Ishikawa (cell line): ENCODE measurements at regions not wholly inside any gene's neighbourhood (a gene's known extent, or its start where the extent isn't known, plus 50 kb on each side); places are given as distances from the start of the nearest gene placed in this dataset.

ENCODE experiments used
- CEBPB ChIP-seq: IDR thresholded peaks from 2 replicates; pipeline ENCODE4 v1.6.1; 2012
- CREB1 ChIP-seq: IDR thresholded peaks from 2 replicates; pipeline ENCODE4 v1.6.1; 2012; ENCODE audit warnings: low read depth
- EGR1 ChIP-seq: IDR thresholded peaks from 2 replicates; pipeline ENCODE4 v1.6.1; 2012
- EP300 ChIP-seq: IDR thresholded peaks from 2 replicates; pipeline ENCODE4 v1.6.1; 2012; ENCODE audit warnings: borderline replicate concordance
- FOXM1 ChIP-seq: IDR thresholded peaks from 2 replicates; pipeline ENCODE4 v1.6.1; 2012; ENCODE audit warnings: low read depth, borderline replicate concordance
- NFIC ChIP-seq: IDR thresholded peaks from 2 replicates; pipeline ENCODE4 v1.6.1; 2012
- RAD21 ChIP-seq: IDR thresholded peaks from 2 replicates; pipeline ENCODE4 v1.6.1; 2012; ENCODE audit warnings: low read depth
- TAF1 ChIP-seq: IDR thresholded peaks from 2 replicates; pipeline ENCODE4 v1.6.1; 2012; ENCODE audit warnings: low read depth, mild to moderate bottlenecking
- TCF12 ChIP-seq: IDR thresholded peaks from 2 replicates; pipeline ENCODE4 v1.6.1; 2012; ENCODE audit warnings: low read depth
- TEAD4 ChIP-seq: IDR thresholded peaks from 2 replicates; pipeline ENCODE4 v1.6.1; 2012
- YY1 ChIP-seq: IDR thresholded peaks from 2 replicates; pipeline ENCODE4 v1.6.1; 2012; ENCODE audit warnings: low read depth
- ZBTB7A ChIP-seq: IDR thresholded peaks from 2 replicates; pipeline ENCODE4 v1.6.1; 2012; ENCODE audit warnings: low read depth
- TF ChIP-seq, protein P1 (sequence below): IDR thresholded peaks from 2 replicates; pipeline ENCODE4 v1.6.1; 2012
- TF ChIP-seq, protein P2 (sequence below): IDR thresholded peaks from 2 replicates; pipeline ENCODE4 v1.6.1; 2012; ENCODE audit warnings: low read depth, mild to moderate bottlenecking
- TF ChIP-seq, protein P3 (sequence below): IDR thresholded peaks from 2 replicates; pipeline ENCODE4 v1.6.1; 2012

DNA sequence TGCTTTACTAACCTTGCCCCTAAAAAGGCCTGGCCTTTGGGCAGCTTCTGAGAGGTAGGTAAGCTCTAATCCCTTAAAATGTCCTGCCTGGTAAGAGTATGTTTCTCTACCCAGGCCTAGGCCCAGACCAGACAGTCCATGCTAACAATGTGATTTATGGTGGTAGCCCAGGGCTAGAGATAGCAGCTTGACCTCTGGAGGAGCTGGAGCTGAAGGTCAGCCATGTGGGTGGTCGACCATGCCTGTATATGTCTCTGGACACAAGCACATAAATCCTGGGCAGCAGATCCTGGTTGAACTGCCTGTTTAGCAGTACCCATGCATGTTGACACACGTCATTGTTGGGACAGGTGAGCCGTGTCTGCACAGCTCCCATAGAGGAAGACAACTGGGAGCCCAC is 62.1 kb upstream of the PHACTR1 start:
- TF ChIP-seq EP300 (no peak), RAD21 (no peak), NFIC (no peak), CREB1 (no peak), EGR1 (no peak), CEBPB (no peak), TAF1 (no peak)
- TF ChIP-seq, protein P1, sequence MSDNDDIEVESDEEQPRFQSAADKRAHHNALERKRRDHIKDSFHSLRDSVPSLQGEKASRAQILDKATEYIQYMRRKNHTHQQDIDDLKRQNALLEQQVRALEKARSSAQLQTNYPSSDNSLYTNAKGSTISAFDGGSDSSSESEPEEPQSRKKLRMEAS, result no peak

DNA sequence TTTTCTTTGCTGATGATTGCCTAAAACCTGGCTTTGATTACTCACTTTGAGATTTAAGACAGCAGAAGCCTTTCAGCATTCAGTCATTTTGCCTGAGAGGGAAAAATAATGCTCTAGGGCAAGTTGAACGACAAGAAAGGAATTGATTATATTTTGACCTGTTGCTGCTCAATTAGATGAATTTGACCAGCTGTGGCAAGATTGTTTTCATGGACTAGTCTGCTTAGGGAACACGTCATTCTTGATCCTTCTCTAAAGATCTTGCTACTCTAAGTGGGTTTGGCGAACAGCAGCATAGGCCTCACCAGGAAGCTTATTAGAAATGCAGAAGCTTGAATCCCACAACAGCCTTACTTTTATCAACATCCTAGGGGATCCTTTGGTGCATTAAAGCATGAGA is 59.7 kb upstream of the PHACTR1 start:
- TF ChIP-seq, protein P2, sequence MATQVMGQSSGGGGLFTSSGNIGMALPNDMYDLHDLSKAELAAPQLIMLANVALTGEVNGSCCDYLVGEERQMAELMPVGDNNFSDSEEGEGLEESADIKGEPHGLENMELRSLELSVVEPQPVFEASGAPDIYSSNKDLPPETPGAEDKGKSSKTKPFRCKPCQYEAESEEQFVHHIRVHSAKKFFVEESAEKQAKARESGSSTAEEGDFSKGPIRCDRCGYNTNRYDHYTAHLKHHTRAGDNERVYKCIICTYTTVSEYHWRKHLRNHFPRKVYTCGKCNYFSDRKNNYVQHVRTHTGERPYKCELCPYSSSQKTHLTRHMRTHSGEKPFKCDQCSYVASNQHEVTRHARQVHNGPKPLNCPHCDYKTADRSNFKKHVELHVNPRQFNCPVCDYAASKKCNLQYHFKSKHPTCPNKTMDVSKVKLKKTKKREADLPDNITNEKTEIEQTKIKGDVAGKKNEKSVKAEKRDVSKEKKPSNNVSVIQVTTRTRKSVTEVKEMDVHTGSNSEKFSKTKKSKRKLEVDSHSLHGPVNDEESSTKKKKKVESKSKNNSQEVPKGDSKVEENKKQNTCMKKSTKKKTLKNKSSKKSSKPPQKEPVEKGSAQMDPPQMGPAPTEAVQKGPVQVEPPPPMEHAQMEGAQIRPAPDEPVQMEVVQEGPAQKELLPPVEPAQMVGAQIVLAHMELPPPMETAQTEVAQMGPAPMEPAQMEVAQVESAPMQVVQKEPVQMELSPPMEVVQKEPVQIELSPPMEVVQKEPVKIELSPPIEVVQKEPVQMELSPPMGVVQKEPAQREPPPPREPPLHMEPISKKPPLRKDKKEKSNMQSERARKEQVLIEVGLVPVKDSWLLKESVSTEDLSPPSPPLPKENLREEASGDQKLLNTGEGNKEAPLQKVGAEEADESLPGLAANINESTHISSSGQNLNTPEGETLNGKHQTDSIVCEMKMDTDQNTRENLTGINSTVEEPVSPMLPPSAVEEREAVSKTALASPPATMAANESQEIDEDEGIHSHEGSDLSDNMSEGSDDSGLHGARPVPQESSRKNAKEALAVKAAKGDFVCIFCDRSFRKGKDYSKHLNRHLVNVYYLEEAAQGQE, result no peak
- no peak for TF ChIP-seq YY1
- no peak for TF ChIP-seq EGR1
- TF ChIP-seq EP300, result no peak
- TF ChIP-seq CREB1, result no peak
- no peak for TF ChIP-seq CEBPB
- no peak for TF ChIP-seq TAF1
- TF ChIP-seq, protein P3, sequence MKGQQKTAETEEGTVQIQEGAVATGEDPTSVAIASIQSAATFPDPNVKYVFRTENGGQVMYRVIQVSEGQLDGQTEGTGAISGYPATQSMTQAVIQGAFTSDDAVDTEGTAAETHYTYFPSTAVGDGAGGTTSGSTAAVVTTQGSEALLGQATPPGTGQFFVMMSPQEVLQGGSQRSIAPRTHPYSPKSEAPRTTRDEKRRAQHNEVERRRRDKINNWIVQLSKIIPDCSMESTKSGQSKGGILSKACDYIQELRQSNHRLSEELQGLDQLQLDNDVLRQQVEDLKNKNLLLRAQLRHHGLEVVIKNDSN, result no peak
- TF ChIP-seq TCF12, result no peak
- no peak for TF ChIP-seq RAD21
- no peak for TF ChIP-seq TEAD4
- no peak for TF ChIP-seq FOXM1
- TF ChIP-seq, protein P1, result no peak
- TF ChIP-seq NFIC, result no peak
- no peak for TF ChIP-seq ZBTB7A

DNA sequence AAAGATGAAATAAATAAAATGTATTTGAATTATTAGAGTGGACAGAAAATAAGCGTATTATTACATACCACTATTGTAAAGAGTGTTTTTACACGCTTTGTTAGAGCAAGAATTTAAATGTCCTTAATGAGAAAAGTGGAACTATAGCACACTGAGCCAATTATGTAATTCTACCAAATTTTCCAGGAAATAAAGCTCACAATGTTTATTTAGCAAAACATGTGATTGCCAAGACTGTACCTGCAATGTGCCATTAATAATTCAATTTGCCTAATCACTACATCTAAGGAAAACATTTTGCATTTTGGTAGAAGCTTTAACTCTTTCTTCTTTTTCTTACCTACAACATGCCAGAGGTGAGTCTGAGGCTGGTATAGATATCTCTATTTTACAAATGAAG is 58.7 kb upstream of the PHACTR1 start:
- TF ChIP-seq EGR1 (no peak), NFIC (no peak), TAF1 (no peak), CREB1 (no peak), CEBPB (no peak), YY1 (no peak), EP300 (no peak), TEAD4 (no peak), ZBTB7A (no peak), TCF12 (no peak)
- TF ChIP-seq, protein P1, result no peak
- TF ChIP-seq, protein P2, result no peak

DNA sequence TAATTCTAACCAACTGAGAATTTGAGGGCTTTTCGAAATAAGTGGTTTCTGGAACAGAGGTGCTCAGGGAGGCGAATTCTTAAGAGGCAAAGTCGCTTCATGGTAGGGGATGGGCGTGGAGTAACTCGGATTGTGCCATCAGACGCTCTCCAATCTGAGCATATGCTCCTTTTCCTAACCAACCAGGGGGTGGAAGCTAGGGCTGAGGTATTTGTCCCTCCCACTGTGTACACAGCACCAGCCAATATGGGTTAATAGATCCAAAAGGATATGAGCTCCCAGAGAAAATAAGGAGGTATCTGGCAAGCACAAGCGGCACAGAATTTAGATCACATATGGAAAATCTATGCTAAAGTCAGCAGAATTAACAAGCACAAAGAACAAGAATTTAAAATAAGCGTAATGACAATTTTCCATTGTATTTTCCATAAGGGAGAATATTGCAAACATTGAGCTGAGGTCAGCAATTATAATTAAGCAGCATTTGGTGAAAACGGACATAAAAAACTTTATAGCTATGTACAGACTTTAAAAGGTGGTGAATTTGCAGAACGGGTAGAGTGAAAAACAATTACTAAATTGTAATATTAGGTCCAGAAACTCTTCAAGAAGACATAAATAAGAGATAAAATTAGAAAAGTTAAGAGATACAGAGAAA is 55.0 kb upstream of the PHACTR1 start:
- TF ChIP-seq TEAD4 (no peak), CEBPB (no peak), YY1 (no peak), TAF1 (no peak), EP300 (no peak), EGR1 (no peak), NFIC (no peak), FOXM1 (no peak), ZBTB7A (no peak), RAD21 (no peak), CREB1 (no peak), TCF12 (no peak)
- TF ChIP-seq, protein P3, result no peak
- TF ChIP-seq, protein P1, result no peak
- TF ChIP-seq, protein P2, result no peak
